ENCODE measurements at regions not wholly inside any gene's neighbourhood (a gene's known extent, or its start where the extent isn't known, plus 50 kb on each side); places are given as distances from the start of the nearest gene placed in this dataset.

DNA sequence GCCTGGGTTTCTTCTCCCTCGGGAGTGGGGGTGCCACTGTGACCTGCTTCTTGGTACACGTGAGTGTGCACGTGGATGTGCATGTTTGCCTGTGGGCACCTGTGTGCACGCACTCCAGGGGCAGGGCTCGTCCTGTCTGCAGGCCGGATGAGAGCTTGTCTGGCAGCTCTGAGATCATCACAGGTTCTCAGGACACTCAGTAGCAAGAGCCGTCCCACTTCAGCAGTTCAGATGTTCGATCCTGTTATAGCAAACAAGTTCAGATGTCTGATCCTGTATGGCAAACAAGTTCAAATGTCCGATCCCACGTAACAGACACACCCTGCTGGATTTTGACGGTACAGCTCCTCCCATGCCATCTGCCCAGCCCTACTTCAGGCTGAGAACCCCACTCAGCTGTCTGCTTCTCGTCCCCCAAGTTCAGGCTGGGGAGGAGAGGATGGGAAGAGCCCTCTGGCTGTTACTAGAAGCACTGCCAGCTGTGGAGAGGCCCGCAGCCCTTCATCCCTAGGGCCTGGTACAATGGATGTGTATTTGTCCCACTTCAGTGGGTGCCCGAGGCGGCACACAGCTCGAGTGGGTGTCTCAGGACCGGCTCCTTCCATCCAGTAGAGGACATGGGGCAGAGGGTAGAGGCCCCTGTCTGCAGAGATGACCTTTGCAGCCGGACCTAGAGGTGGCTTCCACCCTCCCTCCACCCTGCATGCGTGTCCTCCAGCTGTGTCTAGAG, 1126.9 kb downstream of the BRD1 start (continued):
- TF ChIP-seq GZF1 (CRISPR knock-in tag; IDR thresholded peaks at IDR 0.05): no peak
- no peak for TF ChIP-seq SATB2 (CRISPR knock-in tag; IDR thresholded peaks at IDR 0.05)
- TF ChIP-seq ZNF121 (CRISPR knock-in tag; IDR thresholded peaks at IDR 0.05): no peak
- TF ChIP-seq KDM2A (CRISPR knock-in tag; IDR thresholded peaks at IDR 0.05; ENCODE audit: borderline replicate concordance, low read depth): no peak
- no peak for TF ChIP-seq PRDM10 (CRISPR knock-in tag; IDR thresholded peaks at IDR 0.05; ENCODE audit: low read depth)
- 0 out of 2 replicates have a peak, but pooled peaks have one; percentile 26 for TF ChIP-seq CEBPG (CRISPR knock-in tag; IDR thresholded peaks at IDR 0.05)
- 0 out of 2 replicates have a peak, but pooled peaks have one; percentile 9 for TF ChIP-seq SMC3 (IDR thresholded peaks at IDR 0.05; ENCODE audit: low read length)
- TF ChIP-seq ZNF768 (CRISPR knock-in tag; IDR thresholded peaks at IDR 0.05): no peak
- no peak for TF ChIP-seq E2F1 (CRISPR knock-in tag; IDR thresholded peaks at IDR 0.05)
- TF ChIP-seq CREB3 (CRISPR knock-in tag; IDR thresholded peaks at IDR 0.05): no peak
- no peak for TF ChIP-seq ZNF530 (CRISPR knock-in tag; IDR thresholded peaks at IDR 0.05; ENCODE audit: low read depth)
- TF ChIP-seq ZNF333 (CRISPR knock-in tag; IDR thresholded peaks at IDR 0.05; ENCODE audit: borderline replicate concordance): no peak
- TF ChIP-seq HMGXB3 (CRISPR knock-in tag; IDR thresholded peaks at IDR 0.05; ENCODE audit: borderline replicate concordance): no peak
- TF ChIP-seq, protein P1, sequence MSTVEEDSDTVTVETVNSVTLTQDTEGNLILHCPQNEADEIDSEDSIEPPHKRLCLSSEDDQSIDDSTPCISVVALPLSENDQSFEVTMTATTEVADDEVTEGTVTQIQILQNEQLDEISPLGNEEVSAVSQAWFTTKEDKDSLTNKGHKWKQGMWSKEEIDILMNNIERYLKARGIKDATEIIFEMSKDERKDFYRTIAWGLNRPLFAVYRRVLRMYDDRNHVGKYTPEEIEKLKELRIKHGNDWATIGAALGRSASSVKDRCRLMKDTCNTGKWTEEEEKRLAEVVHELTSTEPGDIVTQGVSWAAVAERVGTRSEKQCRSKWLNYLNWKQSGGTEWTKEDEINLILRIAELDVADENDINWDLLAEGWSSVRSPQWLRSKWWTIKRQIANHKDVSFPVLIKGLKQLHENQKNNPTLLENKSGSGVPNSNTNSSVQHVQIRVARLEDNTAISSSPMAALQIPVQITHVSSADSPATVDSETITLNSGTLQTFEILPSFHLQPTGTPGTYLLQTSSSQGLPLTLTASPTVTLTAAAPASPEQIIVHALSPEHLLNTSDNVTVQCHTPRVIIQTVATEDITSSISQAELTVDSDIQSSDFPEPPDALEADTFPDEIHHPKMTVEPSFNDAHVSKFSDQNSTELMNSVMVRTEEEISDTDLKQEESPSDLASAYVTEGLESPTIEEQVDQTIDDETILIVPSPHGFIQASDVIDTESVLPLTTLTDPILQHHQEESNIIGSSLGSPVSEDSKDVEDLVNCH (CRISPR knock-in tag; IDR thresholded peaks at IDR 0.05): no peak
- TF ChIP-seq ZNF747 (CRISPR knock-in tag; IDR thresholded peaks at IDR 0.05; ENCODE audit: borderline replicate concordance): no peak
- no peak for TF ChIP-seq SOX6 (IDR thresholded peaks at IDR 0.05)
- peak; percentile 7; the same call in 1 of the 2 replicates for TF ChIP-seq SOX6 (CRISPR knock-in tag; IDR thresholded peaks at IDR 0.05)

All from HepG2 (cell line).